Osteocyte (in vitro differentiated cells): ENCODE measurements at regions not wholly inside any gene's neighbourhood (a gene's known extent, or its start where the extent isn't known, plus 50 kb on each side); places are given as distances from the start of the nearest gene placed in this dataset.
"Not testable (repeated sequence)": the region's sequence is repeated elsewhere in the genome, so short reads cannot be mapped to it uniquely, and the experiment has no call there.

Experiments used
- DNase-seq: peaks from one replicate; pipeline ENCODE4 v3.0.0; 2021; ENCODE audit warnings: mixed read lengths; ENCODE audit not compliant: unreplicated experiment; ENCODE audit errors: extremely low spot score
- H3K27ac Mint-ChIP-seq: one replicate; pipeline ENCODE4 v1.8.0; 2021; ENCODE audit warnings: mild to moderate bottlenecking, mixed read lengths; ENCODE audit not compliant: unreplicated experiment
- H3K27me3 Mint-ChIP-seq: one replicate; pipeline ENCODE4 v1.8.0; 2021; ENCODE audit warnings: mixed read lengths; ENCODE audit not compliant: unreplicated experiment
- H3K36me3 Mint-ChIP-seq: one replicate; pipeline ENCODE4 v1.8.0; 2021; ENCODE audit warnings: mixed read lengths; ENCODE audit not compliant: unreplicated experiment
- H3K4me1 Mint-ChIP-seq: one replicate; pipeline ENCODE4 v1.8.0; 2021; ENCODE audit warnings: mixed read lengths; ENCODE audit not compliant: unreplicated experiment
- H3K4me3 Mint-ChIP-seq: one replicate; pipeline ENCODE4 v1.8.0; 2021; ENCODE audit warnings: mild to moderate bottlenecking, moderate library complexity, mixed read lengths; ENCODE audit not compliant: unreplicated experiment
- H3K9me3 Mint-ChIP-seq: one replicate; pipeline ENCODE4 v1.8.0; 2021; ENCODE audit warnings: mixed read lengths; ENCODE audit not compliant: unreplicated experiment
- CTCF ChIP-seq: fragments of 200-600 bp; sonication (generic); IDR thresholded peaks from 2 replicates; pipeline ENCODE4 v1.5.0; 2021; ENCODE audit warnings: antibody characterized with exemption, mild to moderate bottlenecking, moderate library complexity

- peaks cover 29% of the 10 kb centered on the region for H3K4me1 Mint-ChIP-seq
- DNase-seq = no peak
- no peak overlapping the region for H3K4me3 Mint-ChIP-seq
- H3K9me3 Mint-ChIP-seq = peaks cover 15% of the 10 kb centered on the region
- no peak for TF ChIP-seq CTCF
- no peaks in the 10 kb centered on the region for H3K36me3 Mint-ChIP-seq
- no peaks in the 10 kb centered on the region for H3K27me3 Mint-ChIP-seq
- no peak overlapping the region for H3K27ac Mint-ChIP-seq
Measured at GRCh38 chr18:8999872-9000271, 102.6 kb upstream of the NDUFV2 start.

GRCh38 chr18:9000733-9001132, 101.8 kb upstream of the NDUFV2 start:
- Mint-ChIP-seq H3K27ac (no peak overlapping the region), H3K36me3 (no peaks in the 10 kb centered on the region), H3K9me3 (peaks cover 15% of the 10 kb centered on the region), H3K4me3 (no peak overlapping the region), H3K27me3 (no peaks in the 10 kb centered on the region), H3K4me1 (peaks cover 26% of the 10 kb centered on the region)
- no peak for TF ChIP-seq CTCF
- DNase-seq = no peak

- TF ChIP-seq CTCF = no peak
Measured at GRCh38 chr18:9001209-9001608, 101.3 kb upstream of the NDUFV2 start.

GRCh38 chr18:9003406-9004100, 98.9 kb upstream of the NDUFV2 start:
- no peak for DNase-seq
- peaks cover 14% of the 10 kb centered on the region for H3K4me1 Mint-ChIP-seq
- H3K27me3 Mint-ChIP-seq = no peaks in the 10 kb centered on the region
- no peak overlapping the region for H3K27ac Mint-ChIP-seq
- H3K4me3 Mint-ChIP-seq = no peak overlapping the region
- H3K36me3 Mint-ChIP-seq = no peaks in the 10 kb centered on the region
- peaks cover 15% of the 10 kb centered on the region for H3K9me3 Mint-ChIP-seq
- no peak for TF ChIP-seq CTCF

More at GRCh38 chr18:9001209-9001608, 101.3 kb upstream of the NDUFV2 start:
- no peak overlapping the region for H3K27ac Mint-ChIP-seq
- no peak for DNase-seq
- peaks cover 15% of the 10 kb centered on the region for H3K9me3 Mint-ChIP-seq
- H3K4me1 Mint-ChIP-seq = peaks cover 21% of the 10 kb centered on the region
- H3K27me3 Mint-ChIP-seq = no peaks in the 10 kb centered on the region
- no peaks in the 10 kb centered on the region for H3K36me3 Mint-ChIP-seq
- H3K4me3 Mint-ChIP-seq = no peak overlapping the region

GRCh38 chr18:9004308-9004707, 98.2 kb upstream of the NDUFV2 start:
- H3K4me1 Mint-ChIP-seq, DNase-seq, H3K27ac Mint-ChIP-seq, H3K27me3 Mint-ChIP-seq, H3K36me3 Mint-ChIP-seq, H3K4me3 Mint-ChIP-seq: not testable (repeated sequence)
- H3K9me3 Mint-ChIP-seq = peaks cover 15% of the 10 kb centered on the region

- not testable (repeated sequence) for H3K36me3 Mint-ChIP-seq, H3K4me1 Mint-ChIP-seq, DNase-seq, H3K4me3 Mint-ChIP-seq, H3K27me3 Mint-ChIP-seq, H3K9me3 Mint-ChIP-seq, H3K27ac Mint-ChIP-seq
Measured at GRCh38 chr18:9007700-9008099, 94.8 kb upstream of the NDUFV2 start.
